ENCODE measurements at regions not wholly inside any gene's neighbourhood (a gene's known extent, or its start where the extent isn't known, plus 50 kb on each side); places are given as distances from the start of the nearest gene placed in this dataset.
"Not testable (repeated sequence)": the region's sequence is repeated elsewhere in the genome, so short reads cannot be mapped to it uniquely, and the experiment has no call there.

DNA sequence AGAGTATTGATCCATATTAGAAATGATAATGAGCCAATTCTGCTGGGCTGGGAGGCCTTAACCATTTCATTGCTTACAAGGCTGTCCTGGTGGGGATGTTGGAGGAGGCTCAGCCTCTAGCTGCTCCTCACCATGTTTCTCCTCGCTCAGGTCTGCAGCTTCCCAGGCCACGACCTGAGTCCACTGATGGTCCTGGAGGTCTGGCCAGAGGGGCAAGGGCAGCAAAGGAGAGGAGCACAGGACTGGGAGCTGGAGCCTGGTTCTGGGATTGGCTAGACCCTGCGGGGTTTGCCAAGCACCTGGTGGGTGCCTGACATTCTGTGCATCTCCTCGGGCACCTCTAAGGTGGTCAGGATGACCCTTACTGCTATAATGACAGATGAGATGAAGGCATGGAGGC, 92.6 kb downstream of the KIF26A start:
- Mint-ChIP-seq H3K27me3 (ENCODE audit: low read depth) (no peaks in the 10 kb centered on the region), H3K27ac (no peak overlapping the region), H3K4me1 (ENCODE audit: low read depth) (peaks cover 8% of the 10 kb centered on the region), H3K4me3 (no peak overlapping the region), H3K36me3 (ENCODE audit: low read depth) (peaks cover 2% of the 10 kb centered on the region), H3K9me3 (peaks cover 20% of the 10 kb centered on the region)

DNA sequence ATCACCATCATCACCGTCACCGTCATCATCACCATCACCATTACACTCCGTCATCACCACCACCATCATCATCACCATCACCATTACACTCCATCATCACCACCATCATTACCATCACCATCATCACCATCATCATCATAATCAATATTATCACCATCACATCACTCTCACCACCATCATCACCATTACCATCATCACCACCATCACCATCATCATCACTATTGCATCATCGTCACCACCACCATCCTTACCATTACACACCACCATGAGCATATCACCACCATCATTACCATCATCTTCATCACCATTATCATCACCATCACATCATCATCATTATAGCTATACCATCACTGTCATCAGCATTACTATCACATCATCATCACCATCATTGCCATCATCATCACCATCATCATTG, 93.7 kb downstream of the KIF26A start:
- H3K36me3 Mint-ChIP-seq (ENCODE audit: low read depth) = peaks cover 2% of the 10 kb centered on the region
- H3K4me3 Mint-ChIP-seq = no peak overlapping the region

DNA sequence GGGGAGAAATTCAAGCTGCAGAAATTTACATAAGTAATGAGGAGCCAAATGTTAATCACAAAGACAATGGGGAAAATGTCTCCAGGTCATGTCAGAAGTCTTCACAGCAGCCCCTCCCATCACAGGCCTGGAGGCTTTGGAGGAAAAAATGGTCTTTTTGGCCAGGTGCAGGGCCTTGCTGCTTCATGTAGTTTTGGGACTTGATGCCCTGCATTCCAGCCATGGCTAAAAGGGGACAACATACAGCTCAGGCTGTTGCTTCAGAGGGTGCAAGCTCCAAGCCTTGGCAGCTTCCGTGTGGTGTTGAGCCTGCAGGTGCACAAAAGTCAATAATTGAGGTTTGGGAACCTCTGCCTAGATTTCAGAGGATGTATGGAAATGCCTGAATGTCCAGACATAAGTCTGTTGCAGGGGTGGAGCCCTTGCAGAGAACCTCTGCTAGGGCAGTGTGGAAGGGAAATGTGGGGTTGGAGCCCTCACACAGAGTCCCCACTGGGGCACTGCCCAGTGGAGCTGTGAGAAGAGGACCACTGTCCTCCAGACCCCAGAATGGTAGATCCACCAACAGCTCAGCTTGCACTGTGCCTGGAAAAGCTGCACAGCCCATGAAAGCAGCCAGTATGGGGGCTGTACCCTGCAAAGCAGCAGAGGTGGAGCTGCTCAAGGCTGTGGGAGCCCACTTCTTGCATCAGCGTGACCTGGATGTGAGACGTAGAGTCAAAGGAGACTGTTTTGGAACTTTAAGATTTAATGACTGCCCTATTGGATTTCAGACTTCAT, 95.8 kb downstream of the KIF26A start:
- peaks cover 30% of the 10 kb centered on the region for H3K9me3 Mint-ChIP-seq
- not testable (repeated sequence) for H3K36me3 Mint-ChIP-seq (ENCODE audit: low read depth); H3K4me1 Mint-ChIP-seq (ENCODE audit: low read depth); H3K27me3 Mint-ChIP-seq (ENCODE audit: low read depth); H3K4me3 Mint-ChIP-seq; H3K27ac Mint-ChIP-seq

More for the DNA sequence above, 93.7 kb downstream of the KIF26A start:
- Mint-ChIP-seq H3K4me1 (ENCODE audit: low read depth) (peaks cover 8% of the 10 kb centered on the region), H3K27me3 (ENCODE audit: low read depth) (no peaks in the 10 kb centered on the region), H3K9me3 (peaks cover 28% of the 10 kb centered on the region), H3K27ac (no peak overlapping the region)

DNA sequence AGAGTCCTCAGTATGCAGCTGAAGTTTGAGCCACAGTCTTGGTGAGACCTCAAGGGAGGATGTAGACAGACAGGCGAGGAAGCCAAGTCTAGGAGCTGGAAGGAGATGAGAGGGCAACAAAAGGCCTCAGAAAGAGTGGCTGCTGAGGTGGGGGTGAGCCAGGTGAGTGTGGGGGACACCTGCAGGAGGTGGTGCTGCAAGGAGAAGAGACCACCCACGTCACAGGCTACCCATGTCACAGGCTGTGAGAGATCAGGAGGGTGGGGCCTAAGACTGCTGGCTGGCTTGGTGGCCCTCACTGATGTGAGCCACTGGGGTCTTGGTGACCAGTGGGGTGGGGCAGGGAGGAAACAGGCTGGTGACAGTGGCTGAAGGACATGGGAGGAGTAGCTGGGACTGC, 97.3 kb downstream of the KIF26A start:
- H3K9me3 Mint-ChIP-seq = peaks cover 30% of the 10 kb centered on the region
- no peaks in the 10 kb centered on the region for H3K27me3 Mint-ChIP-seq (ENCODE audit: low read depth)
- H3K36me3 Mint-ChIP-seq (ENCODE audit: low read depth) = no peaks in the 10 kb centered on the region
- no peak overlapping the region for H3K27ac Mint-ChIP-seq
- no peaks in the 10 kb centered on the region for H3K4me1 Mint-ChIP-seq (ENCODE audit: low read depth)
- no peak overlapping the region for H3K4me3 Mint-ChIP-seq

DNA sequence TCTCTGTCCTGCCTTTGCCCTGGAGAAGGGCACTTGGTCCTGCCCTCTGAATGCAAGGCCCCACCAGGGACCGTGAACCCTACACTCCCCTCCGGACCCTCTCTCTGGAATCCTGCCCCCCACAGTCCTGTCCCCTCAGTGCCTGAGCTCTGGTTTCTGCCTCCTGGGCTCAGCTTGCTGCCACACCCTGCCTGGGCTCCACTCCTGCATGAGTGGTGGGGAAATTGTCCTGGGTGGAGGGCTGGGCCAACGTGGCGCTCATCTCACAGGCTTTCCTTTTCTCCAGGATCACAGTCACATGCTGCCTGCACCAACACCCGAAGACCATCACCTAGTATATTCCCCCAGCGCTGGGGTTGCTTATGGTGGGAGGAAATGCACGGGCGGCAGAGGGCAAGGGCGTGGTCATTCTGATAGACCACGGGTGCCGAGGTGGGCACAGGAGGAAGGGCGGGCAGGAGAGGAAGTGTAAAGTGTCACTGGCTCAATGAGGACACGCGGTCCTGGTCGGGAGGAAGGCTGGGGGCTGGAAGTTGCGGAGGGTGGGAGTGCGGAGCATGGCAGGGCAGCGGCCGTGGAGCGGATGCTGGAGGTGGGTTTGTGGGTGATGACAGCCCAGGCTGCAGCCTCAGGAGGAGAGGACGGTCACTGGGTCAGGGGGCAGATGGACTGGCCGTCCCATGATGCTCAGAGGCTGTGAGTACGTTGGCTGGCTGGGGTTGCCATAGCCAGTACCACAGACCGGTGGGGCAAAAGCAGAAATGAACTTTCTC, 99.5 kb downstream of the KIF26A start:
- no peaks in the 10 kb centered on the region for H3K36me3 Mint-ChIP-seq (ENCODE audit: low read depth)
- H3K27ac Mint-ChIP-seq = no peak overlapping the region
- no peak overlapping the region for H3K4me3 Mint-ChIP-seq
- H3K27me3 Mint-ChIP-seq (ENCODE audit: low read depth) = peaks cover 4% of the 10 kb centered on the region
- H3K4me1 Mint-ChIP-seq (ENCODE audit: low read depth) = no peaks in the 10 kb centered on the region
- H3K9me3 Mint-ChIP-seq = peaks cover 30% of the 10 kb centered on the region

DNA sequence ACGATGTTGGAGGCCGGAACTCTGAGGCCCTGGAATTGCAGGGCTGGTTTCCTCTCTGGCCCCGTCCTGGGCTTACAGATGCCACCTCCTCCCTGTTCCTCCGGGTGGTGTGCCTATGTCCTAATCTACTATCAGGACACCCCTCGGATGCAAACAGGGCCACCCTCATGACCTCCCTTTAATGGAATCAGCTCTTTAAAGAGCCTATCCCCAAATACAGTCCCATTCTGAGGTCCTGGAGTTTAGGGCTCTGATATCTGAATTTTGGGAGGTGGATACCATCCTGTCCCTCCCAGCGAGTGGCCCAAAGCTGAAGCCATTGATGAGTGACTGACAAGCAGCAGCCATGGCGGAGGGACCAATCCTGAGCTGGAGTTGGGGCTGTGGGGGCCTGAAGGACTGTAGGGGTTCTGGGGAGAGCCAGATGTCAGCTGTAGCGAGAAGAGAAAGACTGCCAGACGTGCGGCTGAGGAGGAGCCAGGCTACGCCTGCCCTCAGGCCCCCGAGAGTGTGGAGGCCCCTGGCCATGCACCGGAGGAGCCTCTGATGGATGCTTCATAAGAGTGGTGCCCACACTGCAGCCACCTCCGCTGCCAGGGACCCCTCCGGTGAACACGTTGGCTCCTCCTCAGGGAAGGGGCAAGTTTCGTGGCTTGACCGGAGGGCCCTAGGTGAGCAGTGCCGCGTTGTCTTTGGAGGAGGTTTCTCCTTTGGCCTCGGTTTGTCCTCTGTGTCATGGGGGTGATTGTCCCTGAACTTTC, 100.2 kb downstream of the KIF26A start:
- Mint-ChIP-seq H3K27me3 (ENCODE audit: low read depth) (peaks cover 4% of the 10 kb centered on the region), H3K9me3 (peaks cover 26% of the 10 kb centered on the region), H3K27ac (no peak overlapping the region), H3K4me3 (no peak overlapping the region), H3K4me1 (ENCODE audit: low read depth) (no peaks in the 10 kb centered on the region), H3K36me3 (ENCODE audit: low read depth) (no peaks in the 10 kb centered on the region)

DNA sequence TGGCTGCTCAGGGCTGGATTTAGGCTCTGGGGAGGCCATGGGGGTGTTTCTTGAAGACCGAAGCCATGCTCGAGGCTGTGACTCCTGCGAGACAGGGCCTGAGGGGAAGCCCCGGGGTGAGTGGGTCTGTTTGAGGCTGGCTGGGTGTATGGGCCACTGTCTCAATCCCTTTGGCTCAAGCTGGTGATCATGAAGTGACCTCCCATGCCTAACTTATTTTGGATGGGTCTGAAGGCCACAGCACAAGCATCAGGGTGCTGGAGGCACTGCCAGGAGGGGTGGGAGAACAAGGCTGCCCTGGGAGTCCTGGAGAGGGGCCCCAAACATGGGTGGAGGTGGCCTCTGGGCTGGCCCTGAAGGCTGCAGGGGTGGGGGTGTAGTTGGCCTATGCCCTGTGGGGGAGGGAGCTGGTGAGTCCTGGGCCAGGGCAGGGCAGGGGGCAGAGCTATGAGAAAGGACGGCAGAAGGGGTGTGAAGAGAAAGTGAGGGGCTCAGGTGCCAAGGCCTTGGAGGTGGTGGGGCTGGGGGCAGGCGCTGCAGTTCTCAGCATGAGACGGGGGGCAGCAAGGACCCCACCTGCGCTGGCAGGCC, 100.9 kb downstream of the KIF26A start:
- H3K27me3 Mint-ChIP-seq (ENCODE audit: low read depth) = peaks cover 4% of the 10 kb centered on the region

DNA sequence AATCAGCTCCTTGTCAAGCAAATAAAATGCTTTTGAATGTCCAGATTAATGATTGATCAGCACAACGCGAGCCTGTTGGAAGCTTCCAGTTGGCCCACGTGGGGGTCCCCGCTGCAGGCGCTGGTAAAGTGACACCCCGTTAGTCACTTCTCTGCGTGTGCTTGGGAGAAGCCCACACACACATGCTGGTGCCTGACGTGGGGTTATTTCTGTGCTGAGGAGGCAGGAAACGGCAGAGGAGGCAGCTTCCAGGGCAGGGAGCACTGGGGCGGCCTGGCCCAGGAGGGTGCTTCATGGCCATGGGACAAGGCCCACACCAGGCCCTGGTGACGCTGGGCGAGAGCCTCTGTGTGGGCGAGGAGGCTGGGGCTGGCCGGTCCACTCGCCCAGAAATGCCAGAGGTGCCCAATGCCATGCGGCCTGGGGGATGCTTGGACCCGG, 101.5 kb downstream of the KIF26A start:
- H3K27me3 Mint-ChIP-seq (ENCODE audit: low read depth) = peaks cover 4% of the 10 kb centered on the region

More for the DNA sequence above, 100.9 kb downstream of the KIF26A start:
- Mint-ChIP-seq H3K4me3 (no peak overlapping the region), H3K36me3 (ENCODE audit: low read depth) (no peaks in the 10 kb centered on the region), H3K9me3 (peaks cover 23% of the 10 kb centered on the region), H3K4me1 (ENCODE audit: low read depth) (no peaks in the 10 kb centered on the region), H3K27ac (no peak overlapping the region)

DNA sequence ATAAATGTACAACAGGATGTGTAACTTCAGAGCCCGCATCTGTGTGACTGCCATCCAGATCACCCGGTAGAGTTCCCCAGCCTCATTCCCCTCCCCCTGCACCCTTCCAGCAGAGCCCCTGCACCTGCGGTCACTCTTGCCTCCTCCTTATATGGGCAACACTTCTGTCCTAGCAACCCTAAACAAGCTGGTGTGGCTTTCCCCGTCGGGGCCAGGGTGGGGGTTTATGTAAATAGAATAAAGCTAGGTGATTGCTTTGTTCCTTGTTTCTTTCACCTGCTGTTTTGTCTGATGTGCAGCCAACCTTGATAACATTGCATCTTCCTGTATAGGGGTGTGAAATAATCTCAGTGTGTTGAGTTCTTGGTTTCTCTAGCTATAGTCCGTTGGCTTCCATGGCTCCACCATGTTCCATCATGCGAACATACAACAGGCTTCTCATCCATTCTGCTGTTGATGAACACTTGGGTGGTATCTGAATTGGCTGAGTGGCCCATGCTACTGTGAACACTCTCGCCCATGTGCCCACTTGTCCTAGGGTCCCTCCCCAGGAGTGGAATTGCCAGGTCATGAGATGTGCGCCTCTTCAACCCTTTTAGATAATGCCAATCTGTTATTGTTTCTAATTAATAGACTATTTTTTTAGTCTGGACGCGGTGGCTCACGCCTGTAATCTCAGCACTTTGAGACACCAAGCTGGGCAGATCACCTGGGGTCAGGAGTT, 102.2 kb downstream of the KIF26A start:
- Mint-ChIP-seq H3K4me1 (ENCODE audit: low read depth) (no peaks in the 10 kb centered on the region), H3K4me3 (no peak overlapping the region), H3K9me3 (peaks cover 19% of the 10 kb centered on the region), H3K36me3 (ENCODE audit: low read depth) (no peaks in the 10 kb centered on the region), H3K27me3 (ENCODE audit: low read depth) (peaks cover 4% of the 10 kb centered on the region), H3K27ac (no peak overlapping the region)

More for the DNA sequence above, 101.5 kb downstream of the KIF26A start:
- H3K4me1 Mint-ChIP-seq (ENCODE audit: low read depth) = no peaks in the 10 kb centered on the region
- H3K4me3 Mint-ChIP-seq = no peak overlapping the region
- no peak overlapping the region for H3K27ac Mint-ChIP-seq
- no peaks in the 10 kb centered on the region for H3K36me3 Mint-ChIP-seq (ENCODE audit: low read depth)
- H3K9me3 Mint-ChIP-seq = peaks cover 23% of the 10 kb centered on the region

DNA sequence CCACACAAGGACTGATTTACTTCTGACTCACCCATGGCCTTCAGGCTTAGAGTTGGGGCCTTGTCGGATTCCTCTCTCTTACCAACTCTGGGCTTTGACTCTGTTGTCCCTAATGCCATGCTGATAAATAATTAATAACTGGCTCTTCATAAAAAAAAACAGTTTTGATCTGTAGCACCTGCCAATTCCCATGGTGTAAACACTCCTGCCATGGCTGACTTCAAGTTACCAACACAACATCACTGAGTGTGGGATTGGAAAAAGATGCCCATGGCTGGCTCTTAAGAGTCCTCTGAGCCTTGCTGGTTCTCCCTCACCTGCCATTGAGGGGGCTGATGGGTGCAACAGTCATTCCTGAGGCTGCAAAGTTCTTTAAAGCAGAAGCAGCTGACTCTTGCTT, 104.8 kb downstream of the KIF26A start:
- Mint-ChIP-seq H3K36me3 (ENCODE audit: low read depth) (no peaks in the 10 kb centered on the region), H3K4me3 (no peak overlapping the region), H3K27ac (no peak overlapping the region), H3K27me3 (ENCODE audit: low read depth) (peaks cover 4% of the 10 kb centered on the region), H3K4me1 (ENCODE audit: low read depth) (no peaks in the 10 kb centered on the region), H3K9me3 (no peaks in the 10 kb centered on the region)

DNA sequence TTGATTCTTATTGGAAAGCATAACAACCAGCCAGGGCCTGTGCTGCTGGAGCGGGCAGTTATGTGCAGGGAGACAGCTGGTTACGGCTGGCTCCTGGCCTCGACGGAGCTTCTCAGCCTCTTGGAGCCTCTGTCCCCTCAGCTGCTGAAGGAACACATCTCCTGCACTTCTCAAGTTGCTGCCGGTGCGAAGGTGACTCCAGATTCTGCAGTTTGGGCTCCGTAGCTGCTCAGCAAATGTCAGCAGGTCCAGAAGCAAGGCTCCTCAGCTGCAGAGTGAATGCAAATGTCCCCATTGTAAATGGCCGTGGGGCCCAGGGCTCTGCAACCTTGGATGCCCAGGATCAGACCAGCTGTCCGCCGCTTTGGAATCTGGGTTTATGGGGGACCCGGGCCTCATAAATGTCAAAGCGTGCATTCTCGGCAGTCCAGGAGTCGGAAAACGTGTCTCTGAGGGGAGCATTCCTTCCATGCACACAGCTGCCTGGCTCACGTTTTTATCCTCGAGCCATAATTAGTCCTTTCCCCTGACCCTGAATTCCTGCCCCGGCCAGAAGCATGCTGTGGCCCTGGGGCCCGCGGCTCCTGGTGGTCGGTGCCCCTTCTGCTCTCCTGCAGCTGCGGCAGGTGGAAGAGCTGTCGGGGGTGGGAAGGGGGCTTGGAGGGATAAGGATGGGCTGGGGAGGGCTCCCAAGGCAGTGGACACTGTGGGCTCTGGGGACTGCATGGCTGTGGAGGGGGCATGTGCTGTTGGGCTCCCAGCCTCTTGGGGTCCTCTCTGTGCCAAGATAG, 106.0 kb downstream of the KIF26A start:
- H3K27ac Mint-ChIP-seq = no peak overlapping the region

DNA sequence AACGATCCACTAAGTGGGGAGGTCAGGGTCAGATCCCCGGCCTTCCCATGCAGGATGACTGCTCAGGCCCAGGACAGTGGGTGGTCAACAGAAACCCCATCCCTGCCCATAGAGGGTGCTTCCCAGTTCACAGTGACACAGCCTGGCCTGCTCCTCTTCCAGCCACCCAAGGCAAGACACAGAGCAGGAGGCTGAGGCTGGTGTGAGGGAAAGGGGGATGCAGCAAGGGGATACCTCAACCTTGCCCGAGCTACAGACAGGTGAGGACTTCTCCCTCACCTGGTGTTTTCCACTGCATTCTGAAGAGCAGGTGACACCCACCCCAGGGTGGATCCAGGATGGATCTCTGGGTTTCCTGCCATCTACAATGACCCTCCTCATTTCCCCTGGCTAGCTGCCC, 106.7 kb downstream of the KIF26A start:
- Mint-ChIP-seq H3K27me3 (ENCODE audit: low read depth) (peaks cover 4% of the 10 kb centered on the region), H3K4me1 (ENCODE audit: low read depth) (no peaks in the 10 kb centered on the region), H3K27ac (no peak overlapping the region), H3K4me3 (no peak overlapping the region), H3K9me3 (no peaks in the 10 kb centered on the region), H3K36me3 (ENCODE audit: low read depth) (no peaks in the 10 kb centered on the region)

More for the DNA sequence above, 106.0 kb downstream of the KIF26A start:
- H3K9me3 Mint-ChIP-seq = no peaks in the 10 kb centered on the region
- no peaks in the 10 kb centered on the region for H3K36me3 Mint-ChIP-seq (ENCODE audit: low read depth)
- H3K27me3 Mint-ChIP-seq (ENCODE audit: low read depth) = peaks cover 4% of the 10 kb centered on the region
- H3K4me3 Mint-ChIP-seq = no peak overlapping the region
- H3K4me1 Mint-ChIP-seq (ENCODE audit: low read depth) = no peaks in the 10 kb centered on the region

DNA sequence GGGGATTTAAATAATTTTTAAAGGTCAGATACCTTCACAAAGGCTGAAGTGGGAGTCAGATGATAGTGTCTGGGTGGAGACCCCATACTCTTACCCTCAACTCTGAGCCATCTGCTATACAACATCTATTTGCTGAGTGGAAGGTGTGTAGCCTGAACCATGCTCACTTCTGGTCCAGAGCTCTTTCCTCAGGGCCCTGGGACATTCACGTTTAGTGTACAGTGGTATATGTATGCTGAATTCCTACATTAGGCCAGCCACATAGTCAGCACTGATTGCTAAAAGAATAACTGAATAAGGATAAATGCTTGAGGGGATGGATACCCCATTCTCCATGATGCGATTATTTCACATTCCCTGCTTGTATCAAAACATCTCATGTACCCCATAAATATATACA, 107.3 kb downstream of the KIF26A start:
- Mint-ChIP-seq H3K4me1 (ENCODE audit: low read depth) (no peaks in the 10 kb centered on the region), H3K27ac (no peak overlapping the region), H3K9me3 (no peaks in the 10 kb centered on the region), H3K4me3 (no peak overlapping the region), H3K36me3 (ENCODE audit: low read depth) (no peaks in the 10 kb centered on the region), H3K27me3 (ENCODE audit: low read depth) (peaks cover 4% of the 10 kb centered on the region)
